Panc1 (cell line): ENCODE measurements at regions not wholly inside any gene's neighbourhood (a gene's known extent, or its start where the extent isn't known, plus 50 kb on each side); places are given as distances from the start of the nearest gene placed in this dataset.

Experiments
- CTCF ChIP-seq: fragments of 450-650 bp; IDR thresholded peaks from 2 replicates; pipeline ENCODE4 v1.5.1; 2017; ENCODE audit warnings: mild to moderate bottlenecking
- POLR2AphosphoS5 ChIP-seq: IDR thresholded peaks from 2 replicates; pipeline ENCODE4 v1.6.1; 2012; ENCODE audit warnings: mild to moderate bottlenecking, low read depth, low read length, moderate library complexity
- REST ChIP-seq, 2 experiments: IDR thresholded peaks; 2 replicates each; pipeline ENCODE4 v1.6.1; 2011 to 2012; ENCODE audit warnings: low read depth in 2 of 2, control low read depth in 1 of 2, low read length in 1 of 2, mild to moderate bottlenecking in 1 of 2, moderate library complexity in 1 of 2; ENCODE audit not compliant: insufficient read depth in 1 of 2
- SIN3A ChIP-seq: IDR thresholded peaks from 2 replicates; pipeline ENCODE4 v1.6.1; 2012; ENCODE audit warnings: low read depth, mild to moderate bottlenecking, low read length, moderate library complexity, borderline replicate concordance; ENCODE audit not compliant: insufficient read depth
- TCF7L2 ChIP-seq: IDR thresholded peaks from 2 replicates; pipeline ENCODE4 v1.6.1; 2011; ENCODE audit warnings: mild to moderate bottlenecking, low read depth, low read length, inconsistent platforms

- TF ChIP-seq CTCF (no peak), POLR2AphosphoS5 (no peak), SIN3A (no peak), REST (IDR thresholded peaks at IDR 0.05; ENCODE audit: insufficient read depth in 1 of 2, low read depth in 2 of 2, low read length in 1 of 2) (no peak), TCF7L2 (no peak)
Observed at GRCh38 chr16:66039793-66040192, 326.7 kb upstream of the CDH5 start.
